GM12878 (cell line): ENCODE measurements at regions not wholly inside any gene's neighbourhood (a gene's known extent, or its start where the extent isn't known, plus 50 kb on each side); places are given as distances from the start of the nearest gene placed in this dataset.

Experiments
- E2F4 ChIP-seq: IDR thresholded peaks from 2 replicates; pipeline ENCODE4 v1.6.1; 2012; ENCODE audit warnings: low read depth, low read length, improper control_type of control experiment
- ETV6 ChIP-seq, 2 experiments: fragments of 450-650 bp in 1 of 2; IDR thresholded peaks in 1 of 2; conservative IDR thresholded peaks in 1 of 2; 2 replicates each; pipeline ENCODE4 v1.6.1; 2014; ENCODE audit warnings: antibody characterized with exemption in 1 of 2, borderline replicate concordance in 1 of 2, low read depth in 1 of 2, mild to moderate bottlenecking in 1 of 2, moderate library complexity in 1 of 2
- IKZF1 ChIP-seq: fragments of 450-650 bp; conservative IDR thresholded peaks from 2 replicates; pipeline ENCODE4 v1.6.1; 2017; ENCODE audit warnings: antibody characterized with exemption, mild to moderate bottlenecking
- MEF2B ChIP-seq: fragments of 450-650 bp; IDR thresholded peaks from 2 replicates; pipeline ENCODE4 v1.6.1; 2018; ENCODE audit warnings: mild to moderate bottlenecking, moderate library complexity; ENCODE audit not compliant: partially characterized antibody, poor library complexity, severe bottlenecking
- PAX5 ChIP-seq: IDR thresholded peaks from 2 replicates; pipeline ENCODE4 v1.6.1; 2011; ENCODE audit warnings: low read depth, low read length, borderline replicate concordance
- ZSCAN29 ChIP-seq: fragments of 450-650 bp; IDR thresholded peaks from 2 replicates; pipeline ENCODE4 v1.6.1; 2017; ENCODE audit warnings: mild to moderate bottlenecking, moderate library complexity
- TF ChIP-seq, protein P1 (sequence below): IDR thresholded peaks from 2 replicates; pipeline ENCODE4 v1.6.1; 2012; ENCODE audit warnings: improper control_type of control experiment, low read depth, low read length; ENCODE audit not compliant: insufficient replicate concordance

GRCh38 chr6:169862043-169862891, 110.8 kb downstream of the ERMARD start (continued):
- no peak for TF ChIP-seq ZSCAN29
- no peak for TF ChIP-seq IKZF1
- TF ChIP-seq, protein P1, sequence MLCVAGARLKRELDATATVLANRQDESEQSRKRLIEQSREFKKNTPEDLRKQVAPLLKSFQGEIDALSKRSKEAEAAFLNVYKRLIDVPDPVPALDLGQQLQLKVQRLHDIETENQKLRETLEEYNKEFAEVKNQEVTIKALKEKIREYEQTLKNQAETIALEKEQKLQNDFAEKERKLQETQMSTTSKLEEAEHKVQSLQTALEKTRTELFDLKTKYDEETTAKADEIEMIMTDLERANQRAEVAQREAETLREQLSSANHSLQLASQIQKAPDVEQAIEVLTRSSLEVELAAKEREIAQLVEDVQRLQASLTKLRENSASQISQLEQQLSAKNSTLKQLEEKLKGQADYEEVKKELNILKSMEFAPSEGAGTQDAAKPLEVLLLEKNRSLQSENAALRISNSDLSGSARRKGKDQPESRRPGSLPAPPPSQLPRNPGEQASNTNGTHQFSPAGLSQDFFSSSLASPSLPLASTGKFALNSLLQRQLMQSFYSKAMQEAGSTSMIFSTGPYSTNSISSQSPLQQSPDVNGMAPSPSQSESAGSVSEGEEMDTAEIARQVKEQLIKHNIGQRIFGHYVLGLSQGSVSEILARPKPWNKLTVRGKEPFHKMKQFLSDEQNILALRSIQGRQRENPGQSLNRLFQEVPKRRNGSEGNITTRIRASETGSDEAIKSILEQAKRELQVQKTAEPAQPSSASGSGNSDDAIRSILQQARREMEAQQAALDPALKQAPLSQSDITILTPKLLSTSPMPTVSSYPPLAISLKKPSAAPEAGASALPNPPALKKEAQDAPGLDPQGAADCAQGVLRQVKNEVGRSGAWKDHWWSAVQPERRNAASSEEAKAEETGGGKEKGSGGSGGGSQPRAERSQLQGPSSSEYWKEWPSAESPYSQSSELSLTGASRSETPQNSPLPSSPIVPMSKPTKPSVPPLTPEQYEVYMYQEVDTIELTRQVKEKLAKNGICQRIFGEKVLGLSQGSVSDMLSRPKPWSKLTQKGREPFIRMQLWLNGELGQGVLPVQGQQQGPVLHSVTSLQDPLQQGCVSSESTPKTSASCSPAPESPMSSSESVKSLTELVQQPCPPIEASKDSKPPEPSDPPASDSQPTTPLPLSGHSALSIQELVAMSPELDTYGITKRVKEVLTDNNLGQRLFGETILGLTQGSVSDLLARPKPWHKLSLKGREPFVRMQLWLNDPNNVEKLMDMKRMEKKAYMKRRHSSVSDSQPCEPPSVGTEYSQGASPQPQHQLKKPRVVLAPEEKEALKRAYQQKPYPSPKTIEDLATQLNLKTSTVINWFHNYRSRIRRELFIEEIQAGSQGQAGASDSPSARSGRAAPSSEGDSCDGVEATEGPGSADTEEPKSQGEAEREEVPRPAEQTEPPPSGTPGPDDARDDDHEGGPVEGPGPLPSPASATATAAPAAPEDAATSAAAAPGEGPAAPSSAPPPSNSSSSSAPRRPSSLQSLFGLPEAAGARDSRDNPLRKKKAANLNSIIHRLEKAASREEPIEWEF: no peak
- no peak for TF ChIP-seq ETV6 (conservative IDR thresholded peaks at IDR 0.05 in 1 of 2, IDR thresholded peaks at IDR 0.05 in 1 of 2; ENCODE audit: borderline replicate concordance in 1 of 2, low read depth in 1 of 2)
- TF ChIP-seq E2F4: no peak
- TF ChIP-seq PAX5: no peak
- TF ChIP-seq MEF2B: no peak
- TF ChIP-seq, all 136 proteins: peak for 0
